ENCODE measurements at regions not wholly inside any gene's neighbourhood (a gene's known extent, or its start where the extent isn't known, plus 50 kb on each side); places are given as distances from the start of the nearest gene placed in this dataset.

DNA sequence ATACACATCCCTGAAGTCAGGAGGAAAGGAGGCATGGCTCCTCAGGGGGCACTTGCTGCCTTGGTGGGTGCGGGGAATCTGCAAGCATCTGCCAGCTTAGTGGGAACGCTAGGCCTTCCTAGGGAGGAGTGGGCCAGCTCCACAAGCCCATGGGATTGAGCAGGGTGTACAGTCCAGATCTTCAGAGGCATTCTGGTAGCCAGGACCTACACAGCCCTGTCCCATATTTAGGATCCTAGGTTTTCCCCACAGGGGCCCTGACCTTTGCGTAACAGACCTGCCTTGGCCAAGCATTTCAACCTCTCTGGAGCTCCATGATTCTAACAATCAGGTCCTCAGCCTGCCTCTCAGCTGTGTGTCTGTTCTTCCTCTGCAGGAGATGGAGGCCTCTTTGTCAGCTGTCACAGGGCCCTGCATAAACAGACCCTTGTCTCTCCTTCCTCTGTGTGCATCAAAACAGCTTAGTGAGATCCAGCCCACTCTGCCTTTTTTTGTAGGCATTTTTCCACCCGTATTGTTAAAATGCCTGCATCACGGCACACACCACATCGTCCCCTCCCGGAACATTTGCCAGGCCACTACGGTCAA, 140.2 kb upstream of the NDUFV2 start:
- DNase-seq: no peak
- no peaks in the 10 kb centered on the region for H3K36me3 ChIP-seq (ENCODE audit: low read depth, missing control alignments)
- no peak overlapping the region for H3K27ac ChIP-seq
- H3K4me1 ChIP-seq: no peaks in the 10 kb centered on the region
- TF ChIP-seq POLR2A (IDR thresholded peaks at IDR 0.05): no peak
- TF ChIP-seq, protein P1, sequence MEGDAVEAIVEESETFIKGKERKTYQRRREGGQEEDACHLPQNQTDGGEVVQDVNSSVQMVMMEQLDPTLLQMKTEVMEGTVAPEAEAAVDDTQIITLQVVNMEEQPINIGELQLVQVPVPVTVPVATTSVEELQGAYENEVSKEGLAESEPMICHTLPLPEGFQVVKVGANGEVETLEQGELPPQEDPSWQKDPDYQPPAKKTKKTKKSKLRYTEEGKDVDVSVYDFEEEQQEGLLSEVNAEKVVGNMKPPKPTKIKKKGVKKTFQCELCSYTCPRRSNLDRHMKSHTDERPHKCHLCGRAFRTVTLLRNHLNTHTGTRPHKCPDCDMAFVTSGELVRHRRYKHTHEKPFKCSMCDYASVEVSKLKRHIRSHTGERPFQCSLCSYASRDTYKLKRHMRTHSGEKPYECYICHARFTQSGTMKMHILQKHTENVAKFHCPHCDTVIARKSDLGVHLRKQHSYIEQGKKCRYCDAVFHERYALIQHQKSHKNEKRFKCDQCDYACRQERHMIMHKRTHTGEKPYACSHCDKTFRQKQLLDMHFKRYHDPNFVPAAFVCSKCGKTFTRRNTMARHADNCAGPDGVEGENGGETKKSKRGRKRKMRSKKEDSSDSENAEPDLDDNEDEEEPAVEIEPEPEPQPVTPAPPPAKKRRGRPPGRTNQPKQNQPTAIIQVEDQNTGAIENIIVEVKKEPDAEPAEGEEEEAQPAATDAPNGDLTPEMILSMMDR (IDR thresholded peaks at IDR 0.05): no peak
- WGBS, 2 donors: 93 to 96% methylated on average over 6 to 8 of the region's 8 CpGs
- intact Hi-C loops (cut with DNase I; ENCODE audit: low total_unique reads): no loop called here
- H3K27me3 ChIP-seq: no peaks in the 10 kb centered on the region
- no peak overlapping the region for H3K4me3 ChIP-seq
- no peaks in the 10 kb centered on the region for H3K9me3 ChIP-seq

DNA sequence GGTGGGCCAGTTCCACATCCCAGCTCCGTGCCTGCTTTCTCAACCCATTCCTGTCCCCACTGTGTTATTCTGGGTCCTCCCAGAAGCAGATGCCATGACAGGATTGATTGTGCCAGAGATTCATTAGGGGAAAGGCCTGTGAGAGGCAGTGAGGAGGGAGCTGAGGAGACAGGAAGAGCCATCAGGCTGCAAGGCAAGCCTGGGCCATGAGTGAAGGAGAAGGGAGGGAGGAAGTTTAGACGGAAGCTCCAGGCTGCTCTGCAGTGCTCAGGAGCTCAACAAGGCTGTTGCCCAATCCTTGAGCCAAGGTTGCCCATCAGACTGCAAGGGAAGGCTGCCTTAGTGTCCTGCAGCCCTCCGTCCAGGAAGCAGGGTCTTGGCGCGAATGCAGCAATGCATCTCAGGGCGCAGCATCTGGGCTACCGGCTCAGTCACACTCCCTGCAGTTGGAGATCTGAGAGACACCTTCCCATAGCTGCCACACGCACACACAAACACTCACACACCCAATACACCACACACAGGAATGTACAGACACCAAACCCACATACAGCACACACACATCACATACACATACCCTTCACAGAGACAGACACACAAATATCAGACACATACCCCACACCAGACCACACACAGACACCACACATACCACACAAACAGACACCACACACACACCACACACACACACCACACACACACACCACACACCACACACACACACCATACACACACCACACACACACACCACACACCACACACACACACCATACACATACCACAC, 139.5 kb upstream of the NDUFV2 start:
- TF ChIP-seq, protein P1 (IDR thresholded peaks at IDR 0.05): no peak
- no peak for TF ChIP-seq POLR2A (IDR thresholded peaks at IDR 0.05)
- Histone ChIP-seq H3K4me3 (no peak overlapping the region), H3K4me1 (no peaks in the 10 kb centered on the region), H3K36me3 (ENCODE audit: low read depth, missing control alignments) (no peaks in the 10 kb centered on the region), H3K27ac (no peak overlapping the region), H3K9me3 (no peaks in the 10 kb centered on the region), H3K27me3 (no peaks in the 10 kb centered on the region)
- 80 to 83% methylated on average over 7 to 8 of the region's 8 CpGs for WGBS, 2 donors
- no peak for DNase-seq
- intact Hi-C loops (cut with DNase I; ENCODE audit: low total_unique reads): no loop called here

DNA sequence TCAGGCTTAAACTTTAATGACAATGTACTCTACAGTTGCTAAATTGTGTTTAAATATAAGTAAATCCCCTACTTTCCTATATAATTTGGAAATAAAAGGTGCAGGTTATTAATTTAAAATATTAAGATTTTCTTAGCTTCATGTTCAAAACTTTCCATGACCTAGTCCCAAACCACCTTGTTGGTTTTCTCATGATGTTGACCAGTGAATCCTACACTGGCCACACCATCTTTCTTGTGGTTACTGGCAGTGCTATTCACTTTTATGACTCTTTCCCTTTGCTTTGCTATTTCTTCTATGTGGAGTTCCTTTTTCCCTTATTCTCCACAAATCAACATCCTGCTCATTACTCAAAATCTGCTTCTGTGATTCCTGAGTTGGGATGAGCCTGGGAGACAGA, 138.6 kb upstream of the NDUFV2 start:
- no peaks in the 10 kb centered on the region for H3K4me1 ChIP-seq
- intact Hi-C loops (cut with DNase I; ENCODE audit: low total_unique reads): no loop called here
- no peaks in the 10 kb centered on the region for H3K27me3 ChIP-seq
- no peak for DNase-seq
- no peaks in the 10 kb centered on the region for H3K36me3 ChIP-seq (ENCODE audit: low read depth, missing control alignments)
- TF ChIP-seq, protein P1 (IDR thresholded peaks at IDR 0.05): no peak
- no peak for TF ChIP-seq POLR2A (IDR thresholded peaks at IDR 0.05)
- no peaks in the 10 kb centered on the region for H3K9me3 ChIP-seq
- H3K4me3 ChIP-seq: no peak overlapping the region
- no peak overlapping the region for H3K27ac ChIP-seq

DNA sequence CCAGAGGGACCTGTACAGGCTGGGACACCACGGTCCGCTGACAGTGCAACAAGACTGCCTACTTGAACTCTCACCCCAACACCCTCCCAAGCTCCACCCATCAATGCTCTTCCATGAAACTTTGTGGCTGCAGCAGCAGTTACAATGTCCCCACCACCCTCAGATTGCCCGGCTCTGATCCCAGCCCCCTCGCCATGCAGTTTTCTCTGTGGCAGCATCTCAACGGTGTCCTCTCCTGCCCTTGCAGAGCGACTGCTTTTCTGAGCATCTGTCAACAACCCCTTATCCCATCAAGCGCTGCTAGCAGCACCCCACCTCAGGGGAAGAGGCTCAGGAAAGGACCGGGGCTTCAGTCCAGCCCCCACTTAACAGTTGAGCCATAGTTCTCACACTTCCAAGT, 137.1 kb upstream of the NDUFV2 start:
- Histone ChIP-seq H3K4me3 (no peak overlapping the region), H3K27me3 (no peaks in the 10 kb centered on the region), H3K9me3 (no peaks in the 10 kb centered on the region), H3K4me1 (no peaks in the 10 kb centered on the region), H3K36me3 (ENCODE audit: low read depth, missing control alignments) (no peaks in the 10 kb centered on the region), H3K27ac (no peak overlapping the region)
- WGBS, 2 donors: 76 to 78% methylated on average over 8 of the region's 8 CpGs
- DNase-seq: no peak
- TF ChIP-seq POLR2A (IDR thresholded peaks at IDR 0.05): no peak
- TF ChIP-seq, protein P1 (IDR thresholded peaks at IDR 0.05): no peak
- intact Hi-C loops (cut with DNase I; ENCODE audit: low total_unique reads): no loop called here

DNA sequence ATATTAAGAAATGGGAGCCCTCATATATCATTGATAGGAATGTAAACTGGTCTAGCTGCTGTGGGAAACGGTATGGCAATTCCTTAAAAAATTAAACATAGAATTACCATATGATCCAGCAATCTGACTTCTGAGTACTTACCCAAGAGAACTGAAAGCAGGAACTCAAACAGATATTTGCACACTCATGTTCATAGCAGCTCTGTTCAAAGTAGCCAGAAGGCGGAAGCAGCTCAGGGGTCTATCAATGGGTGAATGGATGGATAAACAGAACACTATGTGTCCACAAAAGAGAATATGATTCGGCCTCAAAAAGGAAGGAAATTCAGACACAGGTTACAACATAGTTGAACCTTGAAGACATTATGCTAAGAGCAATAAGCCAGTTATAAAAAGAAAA, 135.7 kb upstream of the NDUFV2 start:
- TF ChIP-seq, protein P1 (IDR thresholded peaks at IDR 0.05): no peak
- no peak for TF ChIP-seq POLR2A (IDR thresholded peaks at IDR 0.05)
- intact Hi-C loops (cut with DNase I; ENCODE audit: low total_unique reads): no loop called here
- no peaks in the 10 kb centered on the region for H3K36me3 ChIP-seq (ENCODE audit: low read depth, missing control alignments)
- no peaks in the 10 kb centered on the region for H3K4me1 ChIP-seq
- no peaks in the 10 kb centered on the region for H3K27me3 ChIP-seq
- DNase-seq: no peak
- H3K9me3 ChIP-seq: no peaks in the 10 kb centered on the region
- no peak overlapping the region for H3K4me3 ChIP-seq
- WGBS, 2 donors: 87 to 89% methylated on average over 3 of the region's 3 CpGs
- no peak overlapping the region for H3K27ac ChIP-seq

Data from testis (tissue), 2 donors.